ENCODE measurements at regions not wholly inside any gene's neighbourhood (a gene's known extent, or its start where the extent isn't known, plus 50 kb on each side); places are given as distances from the start of the nearest gene placed in this dataset.

DNA sequence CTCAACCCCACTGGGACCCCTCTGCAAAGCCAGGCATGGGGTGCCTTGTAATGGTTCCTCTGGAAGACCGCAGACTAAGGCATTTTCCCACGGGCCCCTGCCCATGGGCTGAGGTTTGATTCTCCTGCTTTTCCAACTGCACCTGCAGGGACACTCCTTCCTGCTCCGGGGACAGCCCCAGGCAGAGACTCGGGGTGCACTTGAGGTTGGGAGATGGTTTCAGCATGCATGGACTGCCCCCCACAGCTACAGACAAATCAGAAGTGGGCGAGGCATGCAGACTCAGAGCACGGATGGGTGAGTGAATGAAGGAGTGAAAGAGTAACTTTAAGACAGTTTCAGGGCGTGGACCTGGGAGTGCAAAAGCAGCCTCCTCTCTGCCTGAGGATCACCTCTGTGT lies 87.9 kb upstream of the RPL38 start:
- TF ChIP-seq EZH2 (optimal IDR thresholded peaks at IDR 0.05; ENCODE audit: low read depth, low read length) (no peak), CTCF (IDR thresholded peaks at IDR 0.05; ENCODE audit: low read length) (no peak), EZH2phosphoT487 (IDR thresholded peaks at IDR 0.05; ENCODE audit: low read length) (no peak)
- Histone ChIP-seq H3K36me3 (replicated peaks; ENCODE audit: insufficient read depth, low read length) (no peaks in the 10 kb centered on the region), H3K27ac (ENCODE audit: low read length) (no peak overlapping the region), H2AFZ (ENCODE audit: low read length) (no peak overlapping the region), H3K4me2 (ENCODE audit: low read depth, low read length) (no peak overlapping the region), H3K9me2 (replicated peaks; ENCODE audit: insufficient read depth, low read length) (no peaks in the 10 kb centered on the region), H3K9ac (ENCODE audit: low read length) (no peak overlapping the region), H4K20me1 (ENCODE audit: insufficient read depth, low read length) (no peaks in the 10 kb centered on the region), H3K79me2 (ENCODE audit: low read length) (no peaks in the 10 kb centered on the region), H3K4me3 (ENCODE audit: low read length) (no peak overlapping the region), H3K4me1 (ENCODE audit: low read length) (no peaks in the 10 kb centered on the region), H3F3A (ENCODE audit: insufficient read depth, low read length) (no peaks in the 10 kb centered on the region), H3K9me3 (replicated peaks; ENCODE audit: insufficient read depth, low read length) (no peaks in the 10 kb centered on the region), H3K27me3 (replicated peaks; ENCODE audit: insufficient read depth, low read length) (peaks cover 86% of the 10 kb centered on the region)
- DNase-seq = no peak

DNA sequence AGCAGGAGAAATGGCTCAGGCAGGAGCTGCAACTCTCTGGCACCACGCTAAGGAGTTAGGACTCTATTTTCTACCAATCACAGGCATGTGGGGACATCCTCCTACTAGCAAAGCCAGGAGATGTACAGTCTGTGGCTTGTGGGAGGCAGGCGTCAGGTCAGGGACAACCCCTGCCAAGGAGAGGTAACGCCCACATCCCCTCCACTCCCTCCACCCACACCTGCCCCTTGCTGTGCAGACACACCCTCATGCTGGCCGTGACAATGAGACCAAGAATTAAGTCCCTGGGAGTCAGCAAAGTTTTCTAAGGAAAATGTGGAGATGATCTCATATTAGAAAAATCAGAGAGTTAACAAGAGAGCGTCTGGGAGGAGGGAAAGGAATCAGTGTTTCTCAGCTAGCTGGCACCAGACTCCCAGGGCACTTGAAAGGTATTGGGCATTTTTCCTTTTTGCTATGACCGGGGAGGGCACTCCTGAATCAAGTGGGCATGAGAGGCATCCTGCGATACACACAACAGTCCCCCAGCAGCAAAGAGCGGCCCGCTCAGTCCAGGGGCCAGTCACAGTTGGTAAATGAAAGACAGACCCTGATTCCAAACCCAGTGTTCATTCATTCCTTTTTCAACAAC lies 87.3 kb upstream of the RPL38 start:
- TF ChIP-seq CTCF (IDR thresholded peaks at IDR 0.05; ENCODE audit: low read length) (no peak), EZH2phosphoT487 (IDR thresholded peaks at IDR 0.05; ENCODE audit: low read length) (no peak), EZH2 (optimal IDR thresholded peaks at IDR 0.05; ENCODE audit: low read depth, low read length) (no peak)
- DNase-seq = no peak
- no peak overlapping the region for H3K9ac ChIP-seq (ENCODE audit: low read length)
- H3K9me3 ChIP-seq (replicated peaks; ENCODE audit: insufficient read depth, low read length) = no peaks in the 10 kb centered on the region
- no peak overlapping the region for H3K4me3 ChIP-seq (ENCODE audit: low read length)
- H3K27me3 ChIP-seq (replicated peaks; ENCODE audit: insufficient read depth, low read length) = peaks cover 82% of the 10 kb centered on the region
- no peaks in the 10 kb centered on the region for H3F3A ChIP-seq (ENCODE audit: insufficient read depth, low read length)
- H3K79me2 ChIP-seq (ENCODE audit: low read length) = no peaks in the 10 kb centered on the region
- no peak overlapping the region for H2AFZ ChIP-seq (ENCODE audit: low read length)
- no peaks in the 10 kb centered on the region for H3K4me1 ChIP-seq (ENCODE audit: low read length)
- H3K27ac ChIP-seq (ENCODE audit: low read length) = no peak overlapping the region
- H3K4me2 ChIP-seq (ENCODE audit: low read depth, low read length) = no peak overlapping the region
- no peaks in the 10 kb centered on the region for H4K20me1 ChIP-seq (ENCODE audit: insufficient read depth, low read length)
- no peaks in the 10 kb centered on the region for H3K36me3 ChIP-seq (replicated peaks; ENCODE audit: insufficient read depth, low read length)
- no peaks in the 10 kb centered on the region for H3K9me2 ChIP-seq (replicated peaks; ENCODE audit: insufficient read depth, low read length)

DNA sequence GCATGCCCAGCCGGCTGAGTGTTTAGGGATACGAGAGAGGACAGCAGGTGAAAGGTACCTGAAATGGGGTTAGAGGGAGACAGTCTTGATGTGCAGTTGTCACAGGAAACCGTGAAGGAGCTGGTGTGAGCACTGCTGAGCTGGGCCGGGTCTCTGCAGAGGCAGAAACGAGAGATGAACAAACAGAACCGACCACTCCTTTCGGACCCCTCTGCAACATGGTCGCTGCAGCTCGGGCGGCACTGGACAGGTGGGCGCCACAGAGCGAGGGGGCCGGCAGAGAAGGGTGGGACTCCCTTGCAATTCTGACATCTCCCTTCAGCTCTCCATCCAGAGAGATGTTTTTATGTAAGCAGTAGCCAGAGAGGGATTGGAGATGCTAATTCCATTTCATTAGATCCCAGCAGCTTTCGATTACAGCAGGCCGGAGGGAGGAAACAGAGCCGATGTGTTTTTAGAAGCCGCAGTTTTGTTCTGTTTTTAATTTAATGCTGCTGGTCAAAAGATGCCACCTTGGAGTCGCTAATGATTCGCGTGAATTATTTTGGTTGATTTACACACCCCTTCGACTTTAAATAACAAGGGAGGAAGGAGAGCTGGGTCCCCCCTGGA lies 86.3 kb upstream of the RPL38 start:
- no peak for TF ChIP-seq EZH2phosphoT487 (IDR thresholded peaks at IDR 0.05; ENCODE audit: low read length)
- H3K27me3 ChIP-seq (replicated peaks; ENCODE audit: insufficient read depth, low read length) = peaks cover 81% of the 10 kb centered on the region

GRCh38 chr17:74117999-74118421 lies 85.5 kb upstream of the RPL38 start:
- Histone ChIP-seq H2AFZ (ENCODE audit: low read length) (no peak overlapping the region), H4K20me1 (ENCODE audit: insufficient read depth, low read length) (no peaks in the 10 kb centered on the region), H3K27ac (ENCODE audit: low read length) (no peak overlapping the region), H3K9me3 (replicated peaks; ENCODE audit: insufficient read depth, low read length) (no peaks in the 10 kb centered on the region), H3K4me3 (ENCODE audit: low read length) (no peak overlapping the region), H3K79me2 (ENCODE audit: low read length) (no peaks in the 10 kb centered on the region), H3K9ac (ENCODE audit: low read length) (no peak overlapping the region), H3K27me3 (replicated peaks; ENCODE audit: insufficient read depth, low read length) (peaks cover 78% of the 10 kb centered on the region), H3K9me2 (replicated peaks; ENCODE audit: insufficient read depth, low read length) (no peaks in the 10 kb centered on the region), H3F3A (ENCODE audit: insufficient read depth, low read length) (no peaks in the 10 kb centered on the region), H3K4me2 (ENCODE audit: low read depth, low read length) (no peak overlapping the region), H3K36me3 (replicated peaks; ENCODE audit: insufficient read depth, low read length) (no peaks in the 10 kb centered on the region), H3K4me1 (ENCODE audit: low read length) (no peaks in the 10 kb centered on the region)
- DNase-seq = no peak
- TF ChIP-seq EZH2 (optimal IDR thresholded peaks at IDR 0.05; ENCODE audit: low read depth, low read length) = no peak
- TF ChIP-seq CTCF (IDR thresholded peaks at IDR 0.05; ENCODE audit: low read length) = no peak
- no peak for TF ChIP-seq EZH2phosphoT487 (IDR thresholded peaks at IDR 0.05; ENCODE audit: low read length)

More for the DNA sequence above, 86.3 kb upstream of the RPL38 start:
- DNase-seq = no peak
- Histone ChIP-seq H3K4me1 (ENCODE audit: low read length) (no peaks in the 10 kb centered on the region), H3K9ac (ENCODE audit: low read length) (no peak overlapping the region), H3K9me2 (replicated peaks; ENCODE audit: insufficient read depth, low read length) (no peaks in the 10 kb centered on the region), H3K9me3 (replicated peaks; ENCODE audit: insufficient read depth, low read length) (no peaks in the 10 kb centered on the region), H3K27ac (ENCODE audit: low read length) (no peak overlapping the region), H2AFZ (ENCODE audit: low read length) (no peak overlapping the region), H3K4me2 (ENCODE audit: low read depth, low read length) (no peak overlapping the region), H3F3A (ENCODE audit: insufficient read depth, low read length) (no peaks in the 10 kb centered on the region), H4K20me1 (ENCODE audit: insufficient read depth, low read length) (no peaks in the 10 kb centered on the region), H3K79me2 (ENCODE audit: low read length) (no peaks in the 10 kb centered on the region), H3K4me3 (ENCODE audit: low read length) (no peak overlapping the region), H3K36me3 (replicated peaks; ENCODE audit: insufficient read depth, low read length) (no peaks in the 10 kb centered on the region)

All from MM.1S (cell line).